GM23338 (cell line): ENCODE measurements at regions not wholly inside any gene's neighbourhood (a gene's known extent, or its start where the extent isn't known, plus 50 kb on each side); places are given as distances from the start of the nearest gene placed in this dataset.

Experiments used
- ATAC-seq: fragments of 200-7000 bp; cut with Tn5 transposase; 3 replicates; pipeline ENCODE4 v1.9.1; 2020
- DNase-seq: peaks from one replicate; pipeline ENCODE4 v3.0.0-alpha.2; 2015; ENCODE audit warnings: low spot score
- H2AFZ ChIP-seq: fragments of 200-600 bp; sonication (generic); 2 replicates; pipeline ENCODE4 v1.8.0; 2016; ENCODE audit warnings: antibody characterized with exemption, mild to moderate bottlenecking, moderate library complexity
- H3F3A ChIP-seq: fragments of 200-600 bp; sonication (generic); replicated peaks from 2 replicates; pipeline ENCODE4 v1.8.0; 2017; ENCODE audit warnings: antibody characterized with exemption, mixed run types, low read depth
- H3K27ac ChIP-seq: fragments of 200-600 bp; sonication (generic); 2 replicates; pipeline ENCODE4 v1.6.1; 2016; ENCODE audit warnings: low read depth
- H3K27me3 ChIP-seq: fragments of 200-600 bp; sonication (generic); 2 replicates; pipeline ENCODE4 v1.8.0; 2016; ENCODE audit warnings: mild to moderate bottlenecking, mixed run types, moderate library complexity; ENCODE audit not compliant: insufficient read depth
- H3K36me3 ChIP-seq: fragments of 200-600 bp; sonication (generic); 2 replicates; pipeline ENCODE4 v1.8.0; 2016; ENCODE audit warnings: mild to moderate bottlenecking; ENCODE audit not compliant: insufficient read depth
- H3K4me1 ChIP-seq: fragments of 200-600 bp; sonication (generic); 2 replicates; pipeline ENCODE4 v1.8.0; 2016; ENCODE audit warnings: mild to moderate bottlenecking, moderate library complexity; ENCODE audit not compliant: insufficient read depth
- H3K4me2 ChIP-seq: fragments of 200-600 bp; sonication (generic); 2 replicates; pipeline ENCODE4 v1.7.1; 2017; ENCODE audit warnings: mixed run types
- H3K4me3 ChIP-seq: fragments of 200-600 bp; sonication (generic); 2 replicates; pipeline ENCODE4 v1.6.1; 2016; ENCODE audit warnings: mixed run types
- H3K79me2 ChIP-seq: fragments of 200-600 bp; sonication (generic); replicated peaks from 2 replicates; pipeline ENCODE4 v1.8.0; 2017; ENCODE audit warnings: mild to moderate bottlenecking; ENCODE audit not compliant: insufficient read depth
- H3K9me2 ChIP-seq: fragments of 200-600 bp; sonication (generic); 2 replicates; pipeline ENCODE4 v1.8.0; 2017; ENCODE audit not compliant: insufficient read depth
- H4K20me1 ChIP-seq: fragments of 200-600 bp; sonication (generic); replicated peaks from 2 replicates; pipeline ENCODE4 v1.8.0; 2017; ENCODE audit warnings: mild to moderate bottlenecking; ENCODE audit not compliant: insufficient read depth
- H3K27ac Mint-ChIP-seq: 2 replicates; pipeline ENCODE4 v1.8.0; 2020; ENCODE audit warnings: inconsistent platforms, mild to moderate bottlenecking, moderate library complexity, mixed read lengths
- H3K27me3 Mint-ChIP-seq: 3 replicates; pipeline ENCODE4 v1.8.0; 2022; ENCODE audit warnings: low read depth, mild to moderate bottlenecking, moderate library complexity, mixed read lengths, inconsistent platforms; ENCODE audit not compliant: insufficient read depth, poor library complexity
- H3K36me3 Mint-ChIP-seq: 3 replicates; pipeline ENCODE4 v1.8.0; 2021; ENCODE audit warnings: low read depth, mild to moderate bottlenecking, inconsistent platforms, moderate library complexity, mixed read lengths
- H3K4me1 Mint-ChIP-seq: 3 replicates; pipeline ENCODE4 v1.8.0; 2020; ENCODE audit warnings: mild to moderate bottlenecking, inconsistent platforms, mixed read lengths
- H3K4me3 Mint-ChIP-seq: 3 replicates; pipeline ENCODE4 v1.8.0; 2021; ENCODE audit warnings: moderate library complexity, mild to moderate bottlenecking, inconsistent platforms, mixed read lengths
- H3K9me3 Mint-ChIP-seq: 3 replicates; pipeline ENCODE4 v1.8.0; 2020; ENCODE audit warnings: moderate library complexity, mild to moderate bottlenecking, inconsistent platforms, mixed read lengths
- CREB1 ChIP-seq: fragments of 250-450 bp; sonication (Bioruptor Pico); IDR thresholded peaks from 2 replicates; pipeline ENCODE4 v1.5.0; 2020; ENCODE audit warnings: low read depth, mild to moderate bottlenecking, moderate library complexity
- CTCF ChIP-seq, 2 experiments: fragments of 200-600 bp in 1 of 2; sonication (generic) in 1 of 2; conservative IDR thresholded peaks; 2 replicates each; pipeline versions ENCODE4 v1.5.1 to v1.6.1; 2016 to 2017; ENCODE audit warnings: antibody characterized with exemption in 2 of 2, low read depth in 2 of 2, mild to moderate bottlenecking in 2 of 2, moderate library complexity in 1 of 2
- EZH2 ChIP-seq: fragments of 200-600 bp; sonication (generic); IDR thresholded peaks from one replicate; pipeline ENCODE4 v1.8.0; 2017; ENCODE audit warnings: antibody characterized with exemption, mild to moderate bottlenecking, low read depth; ENCODE audit not compliant: unreplicated experiment
- EZH2phosphoT487 ChIP-seq: fragments of 200-600 bp; sonication (generic); IDR thresholded peaks from one replicate; pipeline ENCODE4 v1.8.1; 2018; ENCODE audit warnings: antibody characterized with exemption; ENCODE audit not compliant: unreplicated experiment
- JUNB ChIP-seq: IDR thresholded peaks from one replicate; pipeline ENCODE4 v1.6.1; 2016; ENCODE audit warnings: antibody characterized with exemption; ENCODE audit not compliant: unreplicated experiment
- NANOG ChIP-seq: IDR thresholded peaks from 2 replicates; pipeline ENCODE4 v1.6.1; 2016; ENCODE audit warnings: antibody characterized with exemption, borderline replicate concordance
- POLR2AphosphoS5 ChIP-seq: IDR thresholded peaks from 2 replicates; pipeline ENCODE4 v1.6.1; 2016; ENCODE audit warnings: antibody characterized with exemption, low read depth
- REST ChIP-seq: IDR thresholded peaks from one replicate; pipeline ENCODE4 v1.6.1; 2018; ENCODE audit warnings: antibody characterized with exemption; ENCODE audit not compliant: unreplicated experiment
- STAT1 ChIP-seq: IDR thresholded peaks from one replicate; pipeline ENCODE4 v1.6.1; 2016; ENCODE audit warnings: antibody characterized with exemption; ENCODE audit not compliant: unreplicated experiment
- ZNF114 ChIP-seq: fragments of 250-450 bp; sonication (Bioruptor Pico); IDR thresholded peaks from 2 replicates; pipeline ENCODE4 v1.5.0; 2020; ENCODE audit warnings: mild to moderate bottlenecking, moderate library complexity
- ZNF462 ChIP-seq: fragments of 250-450 bp; sonication (Bioruptor Pico); IDR thresholded peaks from 2 replicates; pipeline ENCODE4 v1.5.0; 2020; ENCODE audit warnings: mild to moderate bottlenecking, moderate library complexity

GRCh38 chr1:29698626-29699025 lies 462.3 kb downstream of the PTPRU start:
- H3K4me2 ChIP-seq: no peak overlapping the region
- Mint-ChIP-seq H3K9me3 (peaks cover 2% of the 10 kb centered on the region; the same call in 2 of the 3 replicates), H3K27ac (no peak overlapping the region), H3K4me1 (peaks cover 4% of the 10 kb centered on the region; the same call in 2 of the 3 replicates), H3K4me3 (no peak overlapping the region), H3K27me3 (peaks cover 9% of the 10 kb centered on the region), H3K36me3 (no peaks in the 10 kb centered on the region)
- H3K36me3 ChIP-seq: no peaks in the 10 kb centered on the region
- H3K27me3 ChIP-seq: no peaks in the 10 kb centered on the region
- no peaks in the 10 kb centered on the region for H3K4me1 ChIP-seq
- no peaks in the 10 kb centered on the region for H3K79me2 ChIP-seq
- H3K27ac ChIP-seq: no peak overlapping the region
- H3F3A ChIP-seq: no peaks in the 10 kb centered on the region
- TF ChIP-seq EZH2phosphoT487 (no peak), ZNF114 (CRISPR knock-in tag) (no peak), ZNF462 (no peak), EZH2 (no peak), CREB1 (CRISPR knock-in tag) (no peak), POLR2AphosphoS5 (no peak), NANOG (no peak), REST (no peak), STAT1 (no peak), CTCF (conservative IDR thresholded peaks at IDR 0.05; ENCODE audit: low read depth in 2 of 2) (no peak), JUNB (no peak)
- ATAC-seq: no peak
- no peak for DNase-seq
- H4K20me1 ChIP-seq: no peaks in the 10 kb centered on the region
- no peak overlapping the region for H2AFZ ChIP-seq
- no peaks in the 10 kb centered on the region for H3K9me2 ChIP-seq
- no peak overlapping the region for H3K4me3 ChIP-seq
